Uterus (tissue), 3 donors: ENCODE measurements at regions not wholly inside any gene's neighbourhood (a gene's known extent, or its start where the extent isn't known, plus 50 kb on each side); places are given as distances from the start of the nearest gene placed in this dataset.

Source experiments
- DNase-seq, 2 donors: peaks; one replicate each; pipeline ENCODE4 v3.0.0-alpha.2; 2019 to 2020
- H3K27ac ChIP-seq, 2 donors: fragments of 200-600 bp; sonication (generic); 1 replicate in 1 of 2; 2 replicates in 1 of 2; pipeline ENCODE4 v1.5.1; 2016 to 2018
- H3K27me3 ChIP-seq, 2 donors: fragments of 200-600 bp; sonication (generic); one replicate each; pipeline ENCODE4 v1.5.1; 2018 to 2019; ENCODE audit warnings: control low read depth in 1 of 2
- H3K36me3 ChIP-seq, 2 donors: fragments of 200-600 bp; sonication (generic); one replicate each; pipeline ENCODE4 v1.5.1; 2019; ENCODE audit warnings: control low read depth in 1 of 2
- H3K4me1 ChIP-seq, 2 donors: fragments of 200-600 bp; sonication (generic); one replicate each; pipeline ENCODE4 v1.5.1; 2018 to 2019; ENCODE audit warnings: control low read depth in 1 of 2
- H3K4me3 ChIP-seq, 2 donors: fragments of 200-600 bp; sonication (generic); 1 replicate in 1 of 2; 2 replicates in 1 of 2; pipeline ENCODE4 v1.5.1; 2018 to 2019; ENCODE audit warnings: mild to moderate bottlenecking in 1 of 2
- H3K9me3 ChIP-seq, 2 donors: fragments of 200-600 bp; sonication (generic); one replicate each; pipeline ENCODE4 v1.5.1; 2019; ENCODE audit warnings: control low read depth in 1 of 2
- CTCF ChIP-seq, 4 experiments: fragments of 200-600 bp in 2 of 4; fragments of 450-650 bp in 2 of 4; sonication (generic) in 2 of 4; IDR thresholded peaks; one replicate each; pipeline ENCODE4 v1.5.1; 2016 to 2019; ENCODE audit warnings: antibody characterized with exemption in 4 of 4, mild to moderate bottlenecking in 2 of 4, moderate library complexity in 1 of 4
- POLR2A ChIP-seq, 2 donors: fragments of 450-650 bp; IDR thresholded peaks; one replicate each; pipeline ENCODE4 v1.6.1; 2016; ENCODE audit warnings: antibody characterized with exemption in 2 of 2, mild to moderate bottlenecking in 1 of 2, moderate library complexity in 1 of 2
- intact Hi-C: fragments of 100-400 bp; cut with DNase I; formaldehyde crosslinking; loops from one replicate; pipeline ENCODE4 v1.15.1; 2023; ENCODE audit warnings: low total_unique reads
- donor health status: DM: yes; HTN: yes; CAD: no.

GRCh38 chr15:62752657-62753517 is 289.7 kb upstream of the TPM1 start:
- no peak overlapping the region for H3K4me3 ChIP-seq
- H3K27me3 ChIP-seq, result no peaks in the 10 kb centered on the region
- no peak overlapping the region for H3K27ac ChIP-seq
- DNase-seq, result no peak
- TF ChIP-seq POLR2A (IDR thresholded peaks at IDR 0.05) (no peak), CTCF (IDR thresholded peaks at IDR 0.05) (no peak)
- no peaks in the 10 kb centered on the region for H3K9me3 ChIP-seq
- no peaks in the 10 kb centered on the region for H3K36me3 ChIP-seq
- intact Hi-C loops, result no loop called here
- H3K4me1 ChIP-seq, result no peaks in the 10 kb centered on the region

GRCh38 chr15:62753518-62754221 is 288.9 kb upstream of the TPM1 start:
- Histone ChIP-seq H3K27me3 (no peaks in the 10 kb centered on the region), H3K4me1 (no peaks in the 10 kb centered on the region), H3K4me3 (no peak overlapping the region), H3K36me3 (no peaks in the 10 kb centered on the region), H3K27ac (no peak overlapping the region), H3K9me3 (no peaks in the 10 kb centered on the region)
- intact Hi-C loops, result no loop called here
- TF ChIP-seq POLR2A (IDR thresholded peaks at IDR 0.05) (no peak), CTCF (IDR thresholded peaks at IDR 0.05) (no peak)
- no peak for DNase-seq

- Histone ChIP-seq H3K4me1 (no peaks in the 10 kb centered on the region), H3K27me3 (no peaks in the 10 kb centered on the region), H3K4me3 (no peak overlapping the region), H3K27ac (peak overlapping the region in 1 of 2 donors; percentile 80), H3K9me3 (no peaks in the 10 kb centered on the region), H3K36me3 (no peaks in the 10 kb centered on the region)
- no peak for TF ChIP-seq CTCF (IDR thresholded peaks at IDR 0.05)
- TF ChIP-seq POLR2A (IDR thresholded peaks at IDR 0.05), result no peak
- intact Hi-C loops, result no loop called here
- no peak for DNase-seq
Measured at GRCh38 chr15:62756326-62756994, 286.1 kb upstream of the TPM1 start.

GRCh38 chr15:62756995-62757360 is 285.6 kb upstream of the TPM1 start:
- intact Hi-C loops, result no loop called here
- no peak for TF ChIP-seq CTCF (IDR thresholded peaks at IDR 0.05)
- TF ChIP-seq POLR2A (IDR thresholded peaks at IDR 0.05), result no peak
- no peaks in the 10 kb centered on the region for H3K4me1 ChIP-seq

GRCh38 chr15:62757535-62757934 is 285.0 kb upstream of the TPM1 start:
- H3K27ac ChIP-seq, result peak overlapping the region; percentile 75 to 80
- no peaks in the 10 kb centered on the region for H3K4me1 ChIP-seq
- no peaks in the 10 kb centered on the region for H3K9me3 ChIP-seq
- DNase-seq, result no peak
- intact Hi-C loops, result no loop called here
- no peaks in the 10 kb centered on the region for H3K36me3 ChIP-seq
- H3K4me3 ChIP-seq, result no peak overlapping the region
- TF ChIP-seq CTCF (IDR thresholded peaks at IDR 0.05) (no peak), POLR2A (IDR thresholded peaks at IDR 0.05) (no peak)
- H3K27me3 ChIP-seq, result no peaks in the 10 kb centered on the region

More at GRCh38 chr15:62756995-62757360, 285.6 kb upstream of the TPM1 start:
- Histone ChIP-seq H3K27ac (peak overlapping the region; percentile 3 to 80), H3K27me3 (no peaks in the 10 kb centered on the region), H3K9me3 (no peaks in the 10 kb centered on the region), H3K4me3 (no peak overlapping the region), H3K36me3 (no peaks in the 10 kb centered on the region)
- no peak for DNase-seq
